Hepatocyte (in vitro differentiated cells): ENCODE measurements at regions not wholly inside any gene's neighbourhood (a gene's known extent, or its start where the extent isn't known, plus 50 kb on each side); places are given as distances from the start of the nearest gene placed in this dataset.

Experiments used
- DNase-seq: peaks from one replicate; pipeline ENCODE4 v3.0.0-alpha.2; 2016; ENCODE audit warnings: low spot score
- H2AFZ ChIP-seq: fragments of 200-600 bp; sonication (generic); 2 replicates; pipeline ENCODE4 v1.6.0; 2016; ENCODE audit warnings: antibody characterized with exemption, mild to moderate bottlenecking
- H3K27ac ChIP-seq: fragments of 200-600 bp; sonication (generic); 2 replicates; pipeline ENCODE4 v1.5.1; 2016; ENCODE audit warnings: mild to moderate bottlenecking
- H3K27me3 ChIP-seq: fragments of 200-600 bp; sonication (generic); 2 replicates; pipeline ENCODE4 v1.6.1; 2016
- H3K36me3 ChIP-seq: fragments of 200-600 bp; sonication (generic); replicated peaks from 2 replicates; pipeline ENCODE4 v1.5.1; 2016; ENCODE audit warnings: low read depth; ENCODE audit not compliant: insufficient read depth
- H3K4me1 ChIP-seq: fragments of 200-600 bp; sonication (generic); 2 replicates; pipeline ENCODE4 v1.5.1; 2016; ENCODE audit warnings: mild to moderate bottlenecking, moderate library complexity; ENCODE audit not compliant: insufficient read depth
- H3K4me2 ChIP-seq: fragments of 200-600 bp; sonication (generic); 2 replicates; pipeline ENCODE4 v1.6.0; 2016
- H3K4me3 ChIP-seq: fragments of 200-600 bp; sonication (generic); 2 replicates; pipeline ENCODE4 v1.5.1; 2016; ENCODE audit warnings: mild to moderate bottlenecking
- H3K79me2 ChIP-seq: fragments of 200-600 bp; sonication (generic); 2 replicates; pipeline ENCODE4 v1.6.0; 2017; ENCODE audit warnings: mild to moderate bottlenecking
- H3K9me2 ChIP-seq: fragments of 200-600 bp; sonication (generic); replicated peaks from 2 replicates; pipeline ENCODE4 v1.6.0; 2017; ENCODE audit warnings: mild to moderate bottlenecking; ENCODE audit not compliant: insufficient read depth
- H3K9me3 ChIP-seq: fragments of 200-600 bp; sonication (generic); 2 replicates; pipeline ENCODE4 v1.5.1; 2016; ENCODE audit warnings: low read depth, mild to moderate bottlenecking
- H4K20me1 ChIP-seq: fragments of 200-600 bp; sonication (generic); 2 replicates; pipeline ENCODE4 v1.6.0; 2016; ENCODE audit warnings: mild to moderate bottlenecking; ENCODE audit not compliant: insufficient read depth, poor library complexity, severe bottlenecking
- CTCF ChIP-seq: fragments of 200-600 bp; sonication (generic); IDR thresholded peaks from 2 replicates; pipeline ENCODE4 v1.5.1; 2016; ENCODE audit warnings: antibody characterized with exemption, mild to moderate bottlenecking; ENCODE audit not compliant: poor library complexity
- EZH2 ChIP-seq: fragments of 200-600 bp; sonication (generic); IDR thresholded peaks from 2 replicates; pipeline ENCODE4 v1.6.1; 2016; ENCODE audit warnings: antibody characterized with exemption, mild to moderate bottlenecking, borderline replicate concordance
- EZH2phosphoT487 ChIP-seq: fragments of 200-600 bp; sonication (generic); IDR thresholded peaks from one replicate; pipeline ENCODE4 v1.6.1; 2018; ENCODE audit warnings: antibody characterized with exemption, mild to moderate bottlenecking, low read depth, moderate library complexity; ENCODE audit not compliant: unreplicated experiment, severe bottlenecking
- WGBS: methylation state at CpG from one replicate; pipeline ENCODE4 v1.1.6; 2016; ENCODE audit warnings: low lambda C conversion rate; ENCODE audit errors: missing lambda C conversion rate; 5-methylcytosine and 5-hydroxymethylcytosine counted together

GRCh38 chr9:14021871-14022525 is 291.9 kb downstream of the NFIB start:
- Histone ChIP-seq H3K79me2 (no peaks in the 10 kb centered on the region), H3K4me3 (no peak overlapping the region), H3K9me3 (no peaks in the 10 kb centered on the region), H3K4me1 (peaks cover 3% of the 10 kb centered on the region), H3K36me3 (no peaks in the 10 kb centered on the region), H3K4me2 (no peak overlapping the region), H3K9me2 (no peaks in the 10 kb centered on the region), H3K27ac (no peak overlapping the region), H3K27me3 (no peaks in the 10 kb centered on the region), H4K20me1 (no peaks in the 10 kb centered on the region), H2AFZ (no peak overlapping the region)
- TF ChIP-seq CTCF (no peak), EZH2 (no peak), EZH2phosphoT487 (no peak)
- WGBS: 88% methylated on average over 3 of the region's 3 CpGs
- no peak for DNase-seq

GRCh38 chr9:14018081-14018480 is 295.9 kb downstream of the NFIB start:
- H3K79me2 ChIP-seq: no peaks in the 10 kb centered on the region

DNA sequence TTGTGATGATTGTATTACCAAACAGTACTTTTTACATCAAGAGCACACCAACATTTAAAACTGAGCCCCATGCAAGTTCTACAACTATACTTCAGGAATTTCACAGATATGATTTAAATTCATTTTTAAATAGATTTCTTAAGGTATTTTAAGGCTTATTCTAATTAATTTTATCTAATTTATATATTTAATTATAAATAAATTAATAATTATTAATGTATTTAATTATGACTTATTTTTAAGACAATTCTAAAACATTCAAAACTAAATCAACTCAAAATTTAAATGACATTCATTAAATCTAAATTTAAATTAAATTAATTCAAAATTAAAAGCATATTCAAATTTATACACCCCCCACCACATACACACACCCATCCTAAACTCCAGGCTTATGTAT is 299.2 kb downstream of the NFIB start:
- H3K27ac ChIP-seq: no peak overlapping the region
- TF ChIP-seq CTCF (no peak), EZH2 (no peak), EZH2phosphoT487 (no peak)
- no peak overlapping the region for H2AFZ ChIP-seq
- no peak overlapping the region for H3K4me2 ChIP-seq
- H4K20me1 ChIP-seq: no peaks in the 10 kb centered on the region
- no peaks in the 10 kb centered on the region for H3K79me2 ChIP-seq
- no peak overlapping the region for H3K4me3 ChIP-seq
- H3K27me3 ChIP-seq: no peaks in the 10 kb centered on the region
- H3K36me3 ChIP-seq: no peaks in the 10 kb centered on the region
- H3K9me2 ChIP-seq: no peaks in the 10 kb centered on the region
- DNase-seq: no peak
- H3K4me1 ChIP-seq: no peaks in the 10 kb centered on the region
- H3K9me3 ChIP-seq: no peaks in the 10 kb centered on the region

More at GRCh38 chr9:14018081-14018480, 295.9 kb downstream of the NFIB start:
- Histone ChIP-seq H3K9me3 (no peaks in the 10 kb centered on the region), H2AFZ (no peak overlapping the region), H4K20me1 (no peaks in the 10 kb centered on the region), H3K36me3 (no peaks in the 10 kb centered on the region), H3K4me2 (no peak overlapping the region), H3K4me3 (no peak overlapping the region), H3K27me3 (no peaks in the 10 kb centered on the region), H3K4me1 (no peaks in the 10 kb centered on the region), H3K9me2 (no peaks in the 10 kb centered on the region), H3K27ac (no peak overlapping the region)
- 44% methylated on average over 2 of the region's 2 CpGs for WGBS
- no peak for TF ChIP-seq EZH2
- no peak for TF ChIP-seq EZH2phosphoT487
- TF ChIP-seq CTCF: no peak
- DNase-seq: peak; percentile 24

GRCh38 chr9:14014218-14014617 is 299.7 kb downstream of the NFIB start:
- no peak for TF ChIP-seq EZH2
- TF ChIP-seq CTCF: no peak
- no peak for TF ChIP-seq EZH2phosphoT487
- Histone ChIP-seq H3K9me2 (no peaks in the 10 kb centered on the region), H3K79me2 (no peaks in the 10 kb centered on the region), H2AFZ (no peak overlapping the region), H3K36me3 (no peaks in the 10 kb centered on the region), H3K27ac (no peak overlapping the region), H4K20me1 (no peaks in the 10 kb centered on the region), H3K4me3 (no peak overlapping the region), H3K27me3 (no peaks in the 10 kb centered on the region), H3K9me3 (no peaks in the 10 kb centered on the region), H3K4me1 (no peaks in the 10 kb centered on the region), H3K4me2 (no peak overlapping the region)
- DNase-seq: no peak
